Transverse colon (tissue), 4 donors: ENCODE measurements at regions not wholly inside any gene's neighbourhood (a gene's known extent, or its start where the extent isn't known, plus 50 kb on each side); places are given as distances from the start of the nearest gene placed in this dataset.

Source experiments
- DNase-seq: peaks from one replicate; pipeline ENCODE4 v3.0.0-alpha.2; 2019
- H3K27ac ChIP-seq, 4 donors: fragments of 200-600 bp; sonication (generic); 2 replicates each; pipeline ENCODE4 v1.5.1; 2016 to 2018; ENCODE audit warnings: inconsistent platforms in 4 of 4
- H3K27me3 ChIP-seq: fragments of 200-600 bp; sonication (generic); 2 replicates; pipeline ENCODE4 v1.5.1; 2017; ENCODE audit warnings: inconsistent platforms
- H3K36me3 ChIP-seq, 4 donors: fragments of 200-600 bp; sonication (generic); 2 replicates each; pipeline ENCODE4 v1.5.1; 2017 to 2019; ENCODE audit warnings: inconsistent platforms in 4 of 4
- H3K4me1 ChIP-seq, 4 donors: fragments of 200-600 bp; sonication (generic); 2 replicates each; pipeline ENCODE4 v1.5.1; 2017 to 2020; ENCODE audit warnings: inconsistent platforms in 4 of 4
- H3K4me3 ChIP-seq, 4 donors: fragments of 200-600 bp; sonication (generic); 1 replicate in 1 of 4; 2 replicates in 3 of 4; pipeline versions ENCODE4 v1.5.1 to v1.6.1; 2017 to 2019; ENCODE audit warnings: inconsistent platforms in 4 of 4
- H3K9me3 ChIP-seq, 2 donors: fragments of 200-600 bp; sonication (generic); 2 replicates each; pipeline ENCODE4 v1.5.1; 2017 to 2019; ENCODE audit warnings: inconsistent platforms in 2 of 2
- EP300 ChIP-seq: sonication (generic); formaldehyde crosslinking; IDR thresholded peaks from one replicate; pipeline ENCODE4 v1.6.1; 2017; ENCODE audit warnings: antibody characterized with exemption, low read depth
- POLR2A ChIP-seq: fragments of 450-650 bp; IDR thresholded peaks from one replicate; pipeline ENCODE4 v1.6.1; 2016; ENCODE audit warnings: antibody characterized with exemption, mild to moderate bottlenecking, moderate library complexity
- POLR2AphosphoS5 ChIP-seq, 3 donors: sonication (generic); formaldehyde crosslinking; IDR thresholded peaks; one replicate each; pipeline ENCODE4 v1.6.1; 2016; ENCODE audit warnings: antibody characterized with exemption in 3 of 3
- WGBS, 2 donors: methylation state at CpG; one replicate each; pipeline ENCODE4 v1.1.5; 2018; ENCODE audit warnings: low coverage in 1 of 2; 5-methylcytosine and 5-hydroxymethylcytosine counted together
- in situ Hi-C, 4 donors: fragments of 200-750 bp; cut with MboI; loops; one replicate each; pipeline versions ENCODE4 v1.15.0 to v1.15.1; 2017; ENCODE audit warnings: low sequenced_read_pairs in 3 of 4, low pct_ligation_motif_present in 1 of 4, low pct_unique_long_range_greater_than_20kb in 1 of 4
- intact Hi-C: fragments of 100-400 bp; cut with DNase I; formaldehyde crosslinking; loops from one replicate; pipeline ENCODE4 v1.15.1; 2023; ENCODE audit warnings: low total_unique reads
- TF ChIP-seq, protein P1 (sequence below), 5 experiments: fragments of 200-600 bp in 3 of 5; fragments of 450-650 bp in 2 of 5; sonication (generic) in 3 of 5; IDR thresholded peaks; 1 replicate in 2 of 5; 2 replicates in 3 of 5; pipeline ENCODE4 v1.5.1; 2016 to 2017; ENCODE audit warnings: antibody characterized with exemption in 5 of 5, inconsistent platforms in 3 of 5, mild to moderate bottlenecking in 2 of 5, moderate library complexity in 1 of 5

GRCh38 chr4:26010304-26010703, 96.3 kb downstream of the SMIM20 start:
- Histone ChIP-seq H3K4me3 (no peak overlapping the region), H3K4me1 (peaks cover 0 to 5% (median 0%) of the 10 kb centered on the region in 4 donors), H3K9me3 (peaks cover 6 to 10% of the 10 kb centered on the region in 2 donors), H3K27ac (no peak overlapping the region), H3K27me3 (no peaks in the 10 kb centered on the region), H3K36me3 (no peaks in the 10 kb centered on the region)
- no peak for TF ChIP-seq EP300
- no peak for TF ChIP-seq POLR2AphosphoS5 (IDR thresholded peaks at IDR 0.05)
- TF ChIP-seq, protein P1, sequence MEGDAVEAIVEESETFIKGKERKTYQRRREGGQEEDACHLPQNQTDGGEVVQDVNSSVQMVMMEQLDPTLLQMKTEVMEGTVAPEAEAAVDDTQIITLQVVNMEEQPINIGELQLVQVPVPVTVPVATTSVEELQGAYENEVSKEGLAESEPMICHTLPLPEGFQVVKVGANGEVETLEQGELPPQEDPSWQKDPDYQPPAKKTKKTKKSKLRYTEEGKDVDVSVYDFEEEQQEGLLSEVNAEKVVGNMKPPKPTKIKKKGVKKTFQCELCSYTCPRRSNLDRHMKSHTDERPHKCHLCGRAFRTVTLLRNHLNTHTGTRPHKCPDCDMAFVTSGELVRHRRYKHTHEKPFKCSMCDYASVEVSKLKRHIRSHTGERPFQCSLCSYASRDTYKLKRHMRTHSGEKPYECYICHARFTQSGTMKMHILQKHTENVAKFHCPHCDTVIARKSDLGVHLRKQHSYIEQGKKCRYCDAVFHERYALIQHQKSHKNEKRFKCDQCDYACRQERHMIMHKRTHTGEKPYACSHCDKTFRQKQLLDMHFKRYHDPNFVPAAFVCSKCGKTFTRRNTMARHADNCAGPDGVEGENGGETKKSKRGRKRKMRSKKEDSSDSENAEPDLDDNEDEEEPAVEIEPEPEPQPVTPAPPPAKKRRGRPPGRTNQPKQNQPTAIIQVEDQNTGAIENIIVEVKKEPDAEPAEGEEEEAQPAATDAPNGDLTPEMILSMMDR (IDR thresholded peaks at IDR 0.05), result no peak
- TF ChIP-seq POLR2A, result no peak
- in situ Hi-C loops, result no loop called here
- WGBS, 2 donors, result 17 to 18% methylated on average over 2 of the region's 2 CpGs
- DNase-seq, result no peak
- intact Hi-C loops, result no loop called here

- no peaks in the 10 kb centered on the region for H3K36me3 ChIP-seq
- no peak for DNase-seq
- peaks cover 0 to 11% (median 0%) of the 10 kb centered on the region in 4 donors for H3K4me1 ChIP-seq
- intact Hi-C loops (no loop called here), in situ Hi-C loops (no loop called here)
- H3K4me3 ChIP-seq, result no peak overlapping the region
- peaks cover 3 to 10% of the 10 kb centered on the region in 2 donors for H3K9me3 ChIP-seq
- no peak overlapping the region for H3K27ac ChIP-seq
- 0% methylated on average over 1 to 2 of the region's 2 CpGs for WGBS, 2 donors
- TF ChIP-seq POLR2AphosphoS5 (IDR thresholded peaks at IDR 0.05) (no peak), EP300 (no peak), POLR2A (no peak)
- TF ChIP-seq, protein P1 (IDR thresholded peaks at IDR 0.05), result no peak
- no peaks in the 10 kb centered on the region for H3K27me3 ChIP-seq
Observed at GRCh38 chr4:26013629-26014028, 99.6 kb downstream of the SMIM20 start.

DNA sequence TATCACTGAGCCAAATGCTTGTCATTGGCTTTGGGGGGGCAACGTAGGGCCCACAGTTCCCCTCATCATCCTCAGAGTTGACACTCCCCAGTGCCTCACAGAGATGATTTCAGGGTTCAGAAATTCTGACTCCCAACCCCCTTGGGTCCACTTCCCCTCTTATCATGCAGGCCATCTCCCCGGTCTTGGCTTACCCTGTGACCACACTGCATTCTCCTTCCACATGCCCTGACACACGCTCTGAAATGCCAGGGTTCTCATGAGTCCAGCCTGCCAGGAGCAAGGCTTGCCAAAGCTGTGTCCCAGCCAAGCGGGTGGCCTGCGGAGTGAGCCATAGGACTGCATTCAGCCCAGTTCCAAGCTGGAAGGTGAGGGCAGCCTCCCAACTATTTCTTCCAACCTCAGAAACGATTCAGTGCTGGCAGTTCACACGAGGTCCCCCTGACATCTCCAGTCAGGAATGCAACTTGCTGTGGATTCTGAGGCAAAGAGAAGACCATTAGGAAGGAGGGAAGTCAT, 101.2 kb downstream of the SMIM20 start:
- Histone ChIP-seq H3K27me3 (no peaks in the 10 kb centered on the region), H3K4me3 (no peak overlapping the region), H3K9me3 (no peaks in the 10 kb centered on the region), H3K27ac (peak overlapping the region in 2 of 4 donors; percentile 15 to 55), H3K4me1 (peaks cover 0 to 11% (median 0%) of the 10 kb centered on the region in 4 donors), H3K36me3 (no peaks in the 10 kb centered on the region)
- in situ Hi-C loops (no loop called here), intact Hi-C loops (no loop called here)
- TF ChIP-seq POLR2AphosphoS5 (IDR thresholded peaks at IDR 0.05), result peak in 1 of 3 donors; percentile 5
- TF ChIP-seq, protein P1 (IDR thresholded peaks at IDR 0.05), result no peak
- DNase-seq, result no peak
- 57% methylated on average over 7 of the region's 7 CpGs; no CpG with 5 or more reads in 1 of the 2 donors for WGBS, 2 donors

- no peaks in the 10 kb centered on the region for H3K36me3 ChIP-seq
- intact Hi-C loops (no loop called here), in situ Hi-C loops (no loop called here)
- no peaks in the 10 kb centered on the region for H3K9me3 ChIP-seq
- H3K4me3 ChIP-seq, result no peak overlapping the region
- no peak for DNase-seq
- H3K4me1 ChIP-seq, result peaks cover 0 to 15% (median 0%) of the 10 kb centered on the region in 4 donors
- WGBS, 2 donors, result 90 to 100% methylated on average over 1 to 2 of the region's 2 CpGs
- peak overlapping the region in 2 of 4 donors; percentile 15 to 55 for H3K27ac ChIP-seq
- TF ChIP-seq, protein P1 (IDR thresholded peaks at IDR 0.05), result no peak
- no peak for TF ChIP-seq POLR2A
- no peaks in the 10 kb centered on the region for H3K27me3 ChIP-seq
Observed at GRCh38 chr4:26015906-26016305, 101.9 kb downstream of the SMIM20 start.
